ENCODE measurements at regions not wholly inside any gene's neighbourhood (a gene's known extent, or its start where the extent isn't known, plus 50 kb on each side); places are given as distances from the start of the nearest gene placed in this dataset.

GRCh38 chr2:56102098-56102497 is 81.7 kb upstream of the CCDC85A start:
- no peak for TF ChIP-seq CTCF (IDR thresholded peaks at IDR 0.05)
- no peak for TF ChIP-seq EZH2 (IDR thresholded peaks at IDR 0.05)
- TF ChIP-seq EZH2phosphoT487 (IDR thresholded peaks at IDR 0.05), result no peak
